Right lobe of liver (tissue), 4 donors: ENCODE measurements at regions not wholly inside any gene's neighbourhood (a gene's known extent, or its start where the extent isn't known, plus 50 kb on each side); places are given as distances from the start of the nearest gene placed in this dataset.

Experiments used
- CTCF ChIP-seq, 4 donors: fragments of 200-600 bp in 3 of 4; fragments of 450-650 bp in 1 of 4; IDR thresholded peaks; one replicate each; pipeline versions ENCODE4 v1.5.1 to v1.8.0; 2016 to 2022; ENCODE audit warnings: antibody characterized with exemption in 4 of 4, mild to moderate bottlenecking in 2 of 4
- POLR2A ChIP-seq: fragments of 450-650 bp; IDR thresholded peaks from one replicate; pipeline ENCODE4 v1.6.1; 2017; ENCODE audit warnings: antibody characterized with exemption, mild to moderate bottlenecking
- donor health status: DM: no; HTN: no; CAD: no.
- donor health status: DM: no; HTN: no; CAD: no.
- donor health status: DM: no; HTN: yes; CAD: no.

DNA sequence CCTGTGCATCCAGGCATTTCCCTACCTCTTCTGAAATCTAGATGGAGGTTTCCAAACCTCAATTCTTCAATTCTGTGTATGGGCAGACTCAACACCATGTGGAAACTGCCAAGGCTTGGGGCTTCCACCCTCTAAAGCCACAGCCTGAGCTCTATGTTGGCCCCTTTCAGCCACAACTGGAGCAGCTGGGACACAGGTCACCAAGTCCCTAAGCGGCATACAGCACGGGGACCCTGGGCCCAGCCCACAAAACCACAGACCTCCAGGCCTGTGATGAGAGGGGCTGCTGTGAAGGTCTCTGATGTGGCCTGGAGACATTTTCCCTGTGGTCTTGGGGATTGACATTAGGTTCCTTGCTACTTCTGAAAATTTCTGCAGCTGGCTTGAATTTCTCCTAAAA is 255.4 kb downstream of the TDRD15 start:
- TF ChIP-seq CTCF (IDR thresholded peaks at IDR 0.05) (no peak), POLR2A (no peak)
